Parathyroid adenoma (tissue), 2 donors: ENCODE measurements at regions not wholly inside any gene's neighbourhood (a gene's known extent, or its start where the extent isn't known, plus 50 kb on each side); places are given as distances from the start of the nearest gene placed in this dataset.
"Not testable (repeated sequence)": the region's sequence is repeated elsewhere in the genome, so short reads cannot be mapped to it uniquely, and the experiment has no call there.

Experiments used
- H2AFZ ChIP-seq: fragments of 300-600 bp; sonication (generic); one replicate; pipeline ENCODE4 v1.7.0; 2017; ENCODE audit warnings: antibody characterized with exemption, mild to moderate bottlenecking
- H3K27ac ChIP-seq: fragments of 300-600 bp; sonication (generic); one replicate; pipeline ENCODE4 v1.7.0; 2017
- H3K27me3 ChIP-seq: fragments of 300-600 bp; sonication (generic); one replicate; pipeline ENCODE4 v1.7.0; 2017; ENCODE audit warnings: low read length; ENCODE audit not compliant: control insufficient read depth, insufficient read depth
- H3K36me3 ChIP-seq: fragments of 300-600 bp; sonication (generic); one replicate; pipeline ENCODE4 v1.7.0; 2017; ENCODE audit warnings: low read length; ENCODE audit not compliant: control insufficient read depth, insufficient read depth
- H3K4me1 ChIP-seq: fragments of 300-600 bp; sonication (generic); one replicate; pipeline ENCODE4 v1.7.0; 2017; ENCODE audit warnings: control low read depth
- H3K4me2 ChIP-seq: fragments of 300-600 bp; sonication (generic); one replicate; pipeline ENCODE4 v1.7.0; 2017; ENCODE audit warnings: low read length
- H3K4me3 ChIP-seq: fragments of 300-600 bp; sonication (generic); one replicate; pipeline ENCODE4 v1.7.0; 2017; ENCODE audit warnings: low read depth, low read length
- H3K79me2 ChIP-seq: fragments of 300-600 bp; sonication (generic); one replicate; pipeline ENCODE4 v1.7.0; 2017; ENCODE audit warnings: control low read depth
- H3K9ac ChIP-seq: fragments of 300-600 bp; sonication (generic); one replicate; pipeline ENCODE4 v1.7.0; 2017; ENCODE audit warnings: mild to moderate bottlenecking
- H3K9me3 ChIP-seq: fragments of 300-600 bp; sonication (generic); one replicate; pipeline ENCODE4 v1.7.0; 2017; ENCODE audit warnings: low read length; ENCODE audit not compliant: control insufficient read depth
- CTCF ChIP-seq: fragments of 300-600 bp; sonication (generic); IDR thresholded peaks from one replicate; pipeline ENCODE4 v1.7.0; 2017; ENCODE audit warnings: antibody characterized with exemption, mild to moderate bottlenecking
- donor health status: primary hyperparathyroidism.

GRCh38 chr12:13339091-13339490 is 142.6 kb downstream of the EMP1 start:
- H3K4me2 ChIP-seq: no peak overlapping the region
- H3K4me1 ChIP-seq: no peaks in the 10 kb centered on the region
- no peak for TF ChIP-seq CTCF
- H3K9ac ChIP-seq: no peak overlapping the region
- no peak overlapping the region for H3K4me3 ChIP-seq
- no peaks in the 10 kb centered on the region for H3K36me3 ChIP-seq
- no peak overlapping the region for H2AFZ ChIP-seq
- H3K79me2 ChIP-seq: no peaks in the 10 kb centered on the region
- H3K9me3 ChIP-seq: no peaks in the 10 kb centered on the region
- no peak overlapping the region for H3K27ac ChIP-seq
- no peaks in the 10 kb centered on the region for H3K27me3 ChIP-seq

- Histone ChIP-seq H2AFZ (no peak overlapping the region), H3K27ac (no peak overlapping the region)
These were observed 141.3 kb downstream of the EMP1 start for GRCh38 chr12:13337791-13338190.

GRCh38 chr12:13336216-13336615 is 139.7 kb downstream of the EMP1 start:
- no peaks in the 10 kb centered on the region for H3K36me3 ChIP-seq
- H3K4me2 ChIP-seq: no peak overlapping the region
- H3K79me2 ChIP-seq: no peaks in the 10 kb centered on the region
- no peaks in the 10 kb centered on the region for H3K4me1 ChIP-seq
- H3K9ac ChIP-seq: no peak overlapping the region
- no peak for TF ChIP-seq CTCF
- H3K4me3 ChIP-seq: no peak overlapping the region
- H3K9me3 ChIP-seq: no peaks in the 10 kb centered on the region
- no peaks in the 10 kb centered on the region for H3K27me3 ChIP-seq
- H3K27ac ChIP-seq: no peak overlapping the region
- no peak overlapping the region for H2AFZ ChIP-seq

More at GRCh38 chr12:13337791-13338190, 141.3 kb downstream of the EMP1 start:
- Histone ChIP-seq H3K79me2 (no peaks in the 10 kb centered on the region), H3K27me3 (no peaks in the 10 kb centered on the region), H3K9me3 (no peaks in the 10 kb centered on the region), H3K4me1 (no peaks in the 10 kb centered on the region), H3K9ac (no peak overlapping the region), H3K4me2 (no peak overlapping the region), H3K4me3 (no peak overlapping the region), H3K36me3 (no peaks in the 10 kb centered on the region)
- no peak for TF ChIP-seq CTCF

GRCh38 chr12:13328535-13328934 is 132.0 kb downstream of the EMP1 start:
- H3K4me3 ChIP-seq: no peak overlapping the region
- no peaks in the 10 kb centered on the region for H3K36me3 ChIP-seq
- H3K9me3 ChIP-seq: no peaks in the 10 kb centered on the region
- no peaks in the 10 kb centered on the region for H3K79me2 ChIP-seq
- H2AFZ ChIP-seq: no peak overlapping the region
- H3K27ac ChIP-seq: no peak overlapping the region
- no peak overlapping the region for H3K4me2 ChIP-seq
- no peaks in the 10 kb centered on the region for H3K27me3 ChIP-seq
- no peak for TF ChIP-seq CTCF
- no peaks in the 10 kb centered on the region for H3K4me1 ChIP-seq
- no peak overlapping the region for H3K9ac ChIP-seq

- no peak overlapping the region for H2AFZ ChIP-seq
- no peak overlapping the region for H3K27ac ChIP-seq
- no peak overlapping the region for H3K4me3 ChIP-seq
- no peak overlapping the region for H3K9ac ChIP-seq
- H3K4me2 ChIP-seq: no peak overlapping the region
- TF ChIP-seq CTCF: no peak
- no peaks in the 10 kb centered on the region for H3K4me1 ChIP-seq
- H3K79me2 ChIP-seq: no peaks in the 10 kb centered on the region
- no peaks in the 10 kb centered on the region for H3K9me3 ChIP-seq
- no peaks in the 10 kb centered on the region for H3K36me3 ChIP-seq
- no peaks in the 10 kb centered on the region for H3K27me3 ChIP-seq
These were observed 129.6 kb downstream of the EMP1 start for GRCh38 chr12:13326076-13326475.

- H3K36me3 ChIP-seq, H2AFZ ChIP-seq, H3K9ac ChIP-seq, H3K4me1 ChIP-seq, H3K9me3 ChIP-seq, H3K4me3 ChIP-seq, H3K4me2 ChIP-seq, H3K79me2 ChIP-seq, H3K27ac ChIP-seq, H3K27me3 ChIP-seq: not testable (repeated sequence)
These were observed 128.5 kb downstream of the EMP1 start for GRCh38 chr12:13325037-13325436.
